ENCODE measurements at regions not wholly inside any gene's neighbourhood (a gene's known extent, or its start where the extent isn't known, plus 50 kb on each side); places are given as distances from the start of the nearest gene placed in this dataset.

GRCh38 chr1:88421997-88422396 is 262.1 kb upstream of the PKN2 start:
- TF ChIP-seq EZH2 (IDR thresholded peaks at IDR 0.05; ENCODE audit: borderline replicate concordance, low read length) (no peak), CTCF (conservative IDR thresholded peaks at IDR 0.05 in 1 of 2, IDR thresholded peaks at IDR 0.05 in 1 of 2; ENCODE audit: extremely low read depth in 1 of 2, insufficient read depth in 1 of 2, low read depth in 1 of 2, low read length in 2 of 2) (no peak)
